Endothelial cell of hepatic sinusoid (primary cell): ENCODE measurements at regions not wholly inside any gene's neighbourhood (a gene's known extent, or its start where the extent isn't known, plus 50 kb on each side); places are given as distances from the start of the nearest gene placed in this dataset.
"Not testable (repeated sequence)": the region's sequence is repeated elsewhere in the genome, so short reads cannot be mapped to it uniquely, and the experiment has no call there.

Source experiments
- in situ Hi-C: cut with HindIII; loops from 2 replicates; pipeline ENCODE4 v1.10.0; 2017; ENCODE audit warnings: low sequenced_read_pairs

GRCh38 chr16:9602189-9602588, 510.7 kb downstream of the HAPSTR1 start:
- in situ Hi-C loops, result no loop called here

- in situ Hi-C loops, result no loop called here
Measured at GRCh38 chr16:9603316-9603715, 511.9 kb downstream of the HAPSTR1 start.

- in situ Hi-C loops, result no loop called here
Measured at GRCh38 chr16:9607515-9608230, 516.2 kb downstream of the HAPSTR1 start.

DNA sequence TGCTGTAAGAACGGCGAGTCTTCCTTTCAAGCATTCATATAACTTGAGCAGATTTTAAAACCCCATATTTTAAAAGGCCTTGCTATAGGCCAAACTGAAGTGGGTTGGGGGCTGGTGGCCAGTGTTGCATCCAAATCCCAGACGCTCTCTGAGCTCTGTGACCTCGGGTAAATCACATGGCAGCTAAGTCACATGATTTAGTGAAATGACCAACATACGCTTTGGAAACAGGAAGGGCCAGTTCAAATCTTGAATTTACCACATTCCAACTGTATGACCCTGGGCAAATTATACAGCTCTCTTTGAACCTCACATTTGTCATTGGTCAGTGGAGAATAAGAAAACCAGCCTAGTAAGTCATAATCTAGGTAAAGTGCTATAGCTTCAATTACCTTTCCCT, 519.3 kb downstream of the HAPSTR1 start:
- in situ Hi-C loops, result no loop called here

DNA sequence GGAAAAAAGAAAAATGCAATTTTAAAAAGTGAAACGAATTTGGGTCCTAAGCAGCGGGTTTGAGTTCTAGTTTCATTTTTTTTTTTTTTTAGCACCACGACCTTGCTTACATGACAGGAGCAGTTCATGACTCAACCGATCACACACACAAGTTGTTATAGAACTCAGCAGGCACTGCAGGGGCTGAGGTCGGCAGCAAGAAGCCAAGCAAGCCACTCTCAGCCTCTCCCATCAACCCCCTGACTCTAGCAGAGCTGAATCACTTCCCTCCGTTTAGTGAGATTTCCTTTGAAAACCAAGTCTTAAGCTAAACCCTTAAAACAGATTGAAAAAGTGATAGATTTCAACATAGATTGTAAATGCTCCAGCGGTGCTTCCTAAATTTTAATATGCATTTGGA, 520.8 kb downstream of the HAPSTR1 start:
- in situ Hi-C loops, result no loop called here

DNA sequence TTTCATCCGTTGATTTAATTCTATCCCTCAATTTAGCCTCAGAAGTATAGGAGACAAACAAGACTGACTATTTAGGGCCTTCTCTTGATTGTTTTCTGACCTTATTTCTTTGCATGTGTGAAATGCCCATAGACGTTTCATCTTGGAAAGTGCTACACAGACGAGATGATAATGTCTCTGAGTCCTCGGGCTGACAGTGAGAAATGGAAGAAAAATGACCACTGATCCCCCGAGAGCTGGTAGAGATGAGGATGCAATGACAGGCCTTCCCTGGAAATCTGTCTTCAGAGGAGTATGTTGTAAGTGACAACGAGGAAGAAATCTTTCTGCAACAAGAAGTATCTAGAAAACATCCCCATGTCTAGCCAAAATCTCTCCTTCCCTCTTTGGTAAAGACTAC, 522.9 kb downstream of the HAPSTR1 start:
- in situ Hi-C loops, result no loop called here

- in situ Hi-C loops, result no loop called here
Measured at GRCh38 chr16:9622268-9622667, 530.8 kb downstream of the HAPSTR1 start.

GRCh38 chr16:9625122-9625521, 533.7 kb downstream of the HAPSTR1 start:
- in situ Hi-C loops, result no loop called here

DNA sequence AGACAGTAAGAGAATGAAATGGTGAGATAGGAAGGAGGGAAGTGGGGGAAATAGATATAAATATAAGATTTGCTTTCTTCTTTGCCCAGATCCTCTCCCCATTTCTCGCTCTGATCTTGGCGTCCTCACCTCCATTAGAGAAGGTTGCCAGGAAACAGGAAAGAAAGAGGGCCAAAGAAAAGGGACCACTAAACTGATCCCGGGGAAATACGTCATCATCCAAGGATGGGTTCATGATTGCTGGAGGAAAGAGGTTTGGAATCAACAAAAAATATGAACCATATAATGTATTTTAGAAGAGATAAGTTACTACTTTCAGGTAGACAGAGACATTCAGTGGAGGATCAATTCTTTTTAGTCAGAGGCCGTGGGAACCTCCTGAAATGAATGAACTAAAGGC, 536.0 kb downstream of the HAPSTR1 start:
- in situ Hi-C loops, result no loop called here

- in situ Hi-C loops, result no loop called here
Measured at GRCh38 chr16:9630119-9630518, 538.7 kb downstream of the HAPSTR1 start.

DNA sequence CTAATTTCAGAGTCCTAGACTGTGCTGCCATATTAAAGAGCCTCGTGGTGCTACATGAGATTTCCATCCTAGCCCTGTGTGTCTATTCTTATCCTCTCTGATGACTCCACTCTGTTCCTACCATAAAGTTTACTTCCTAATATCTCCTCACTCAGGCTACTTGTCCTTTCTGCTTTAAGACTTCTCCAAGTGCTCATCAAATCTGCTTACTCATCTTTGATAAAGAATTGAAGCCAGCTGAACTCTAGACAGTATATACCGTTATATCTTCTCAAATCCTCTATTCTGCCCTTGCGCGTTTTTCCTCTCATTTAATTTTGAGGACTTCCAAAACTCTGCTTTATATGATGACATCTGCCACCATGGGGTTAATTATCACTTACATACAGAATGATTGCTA, 539.5 kb downstream of the HAPSTR1 start:
- in situ Hi-C loops, result no loop called here

GRCh38 chr16:9633844-9634243, 542.4 kb downstream of the HAPSTR1 start:
- in situ Hi-C loops, result no loop called here

DNA sequence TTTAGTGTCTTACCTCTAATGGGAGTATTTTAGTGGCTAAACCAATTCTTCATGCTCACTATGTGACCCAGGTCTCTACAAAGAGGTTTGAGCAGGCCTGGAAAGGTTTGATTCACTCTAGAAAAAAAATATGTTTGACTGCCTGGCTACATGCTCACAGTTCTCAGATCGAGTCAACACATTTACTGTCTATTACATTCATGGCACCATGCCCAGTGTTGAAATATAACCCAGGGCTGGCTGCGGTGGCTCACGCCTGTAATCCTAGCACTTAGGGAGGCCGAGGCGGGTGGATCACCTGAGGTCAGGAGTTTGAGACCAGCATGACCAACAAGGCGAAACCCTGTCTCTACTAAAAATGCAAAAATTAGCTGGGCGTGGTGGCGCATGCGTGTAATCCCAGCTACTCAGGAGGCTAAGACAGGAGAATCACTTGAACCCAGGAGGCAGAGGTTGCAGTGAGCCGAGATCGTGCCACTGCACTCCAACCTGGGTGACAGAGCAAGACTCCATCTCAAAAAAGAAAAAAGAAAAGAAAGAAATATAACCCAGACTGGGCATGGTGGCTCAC, 543.8 kb downstream of the HAPSTR1 start:
- in situ Hi-C loops, result not testable (repeated sequence)

GRCh38 chr16:9644258-9644657, 538.0 kb downstream of the GRIN2A start:
- in situ Hi-C loops, result no loop called here

GRCh38 chr16:9645911-9646310, 536.3 kb downstream of the GRIN2A start:
- in situ Hi-C loops, result no loop called here

DNA sequence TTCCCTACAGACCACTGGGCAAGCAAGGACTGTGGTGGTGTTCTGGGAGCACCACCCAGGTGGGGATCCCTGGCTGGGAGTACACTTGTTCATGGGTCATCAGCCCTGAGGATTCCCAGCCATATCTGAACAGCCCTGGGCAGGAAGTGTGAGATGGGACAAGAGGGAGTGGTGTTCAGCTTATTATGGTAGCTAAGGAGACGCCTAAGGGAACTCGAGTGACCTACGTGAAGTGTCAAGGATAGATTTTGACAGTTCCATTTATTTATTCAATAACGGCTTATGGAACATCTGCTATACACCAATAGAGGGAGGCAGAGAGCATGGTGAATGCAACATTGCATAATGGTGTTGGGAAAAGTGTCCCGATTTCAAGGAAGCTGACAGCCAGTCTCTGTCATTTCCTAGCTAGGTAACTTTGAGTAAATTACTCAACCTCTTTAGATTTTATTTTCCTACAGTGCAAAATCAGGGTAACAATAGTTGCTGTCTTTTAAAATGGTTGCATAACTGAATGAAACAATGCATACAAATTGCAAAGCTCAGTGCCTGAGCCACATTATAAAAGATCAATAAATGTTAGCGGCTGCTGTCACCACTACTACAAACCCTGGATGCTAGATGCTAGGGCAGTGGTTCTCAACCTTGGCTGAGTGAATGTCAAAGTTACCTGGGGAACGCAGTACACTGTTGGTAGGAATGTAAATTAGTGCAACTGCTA, 534.1 kb downstream of the GRIN2A start:
- in situ Hi-C loops, result no loop called here

DNA sequence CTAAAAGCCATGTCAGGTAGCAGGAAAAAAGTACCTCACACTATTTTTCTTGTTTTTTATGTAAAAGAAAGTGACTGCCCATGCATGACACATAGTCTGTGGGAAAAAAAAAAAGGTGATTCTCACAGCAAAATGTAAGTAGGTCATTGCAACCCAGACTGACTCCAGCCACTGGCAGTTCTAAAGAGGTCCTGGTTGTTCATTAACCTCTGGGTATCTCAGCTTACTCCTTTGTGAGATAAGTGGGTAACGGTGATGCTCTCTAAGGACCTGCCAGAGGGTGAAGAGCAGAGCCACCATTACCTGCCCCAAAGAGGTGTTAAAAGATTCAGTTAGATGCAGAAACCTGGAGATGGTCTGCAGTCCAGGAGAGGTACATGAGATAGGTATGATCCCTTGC, 531.9 kb downstream of the GRIN2A start:
- in situ Hi-C loops, result loop anchor here (10.0 kb wide), 1 partner anchor 65 kb away; no protein-coding TSS in a partner anchor

- in situ Hi-C loops, result loop anchor here (10.0 kb wide), 1 partner anchor 60 kb away; no protein-coding TSS in a partner anchor
Measured at GRCh38 chr16:9655051-9655450, 527.2 kb downstream of the GRIN2A start.

DNA sequence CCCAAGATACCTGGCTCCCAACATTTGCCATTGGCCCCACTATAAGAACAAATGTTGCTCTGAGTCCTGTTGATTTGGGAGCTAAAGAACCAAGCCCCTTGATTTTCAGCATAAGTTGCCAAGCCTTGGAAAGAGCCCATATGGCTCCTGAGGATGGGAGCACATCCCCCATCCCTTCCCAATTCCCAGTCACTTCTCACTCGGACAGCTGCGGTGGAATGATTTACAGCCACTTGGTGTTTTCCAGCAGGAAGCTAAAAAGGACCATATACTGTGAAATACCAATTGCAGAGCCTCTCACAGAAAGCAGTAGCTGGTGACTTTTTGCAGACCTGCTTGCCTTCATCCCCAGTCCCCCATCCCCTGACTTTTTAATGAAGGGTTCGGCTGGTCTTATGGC, 524.6 kb downstream of the GRIN2A start:
- in situ Hi-C loops, result loop anchor here (10.0 kb wide), 1 partner anchor 57 kb away; no protein-coding TSS in a partner anchor

DNA sequence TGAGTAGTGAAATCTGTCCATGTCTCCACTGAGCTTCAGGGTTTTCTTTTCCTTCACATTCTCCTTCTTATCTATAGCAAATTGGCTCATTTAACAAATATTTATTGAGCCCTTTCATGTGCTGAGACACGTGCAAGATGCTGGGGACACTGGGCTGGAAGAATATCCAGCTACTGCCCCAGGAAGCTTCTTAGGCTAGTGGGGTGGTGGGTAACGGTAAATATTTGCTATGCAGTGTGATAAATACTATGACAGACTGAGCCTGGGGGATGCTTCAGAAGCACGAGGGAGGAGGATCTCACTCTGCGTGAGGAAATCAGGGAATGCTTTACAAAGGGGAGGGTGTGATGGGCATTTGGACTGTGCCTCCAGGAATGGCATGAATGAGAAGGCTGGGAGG, 524.1 kb downstream of the GRIN2A start:
- in situ Hi-C loops, result loop anchor here (10.0 kb wide), 1 partner anchor 57 kb away; no protein-coding TSS in a partner anchor

DNA sequence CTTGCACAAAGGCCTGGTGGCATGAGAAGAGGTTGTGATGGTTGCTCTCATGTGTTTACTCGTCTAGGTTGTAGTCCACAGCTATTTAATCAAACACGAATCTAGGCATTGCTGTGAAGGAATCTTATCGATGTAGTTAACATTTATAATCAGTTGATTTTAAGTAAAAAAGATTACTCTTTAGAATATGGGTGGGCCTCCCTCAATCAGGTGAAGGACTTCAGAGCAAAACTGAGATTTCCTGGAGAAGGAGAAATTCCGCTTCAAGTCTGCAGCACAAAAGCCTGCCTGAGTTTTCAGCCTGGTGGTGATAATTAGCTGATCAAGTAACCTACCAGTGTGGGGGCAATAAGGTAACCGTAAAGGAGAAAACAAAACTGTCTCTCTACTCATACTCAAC, 523.6 kb downstream of the GRIN2A start:
- in situ Hi-C loops, result loop anchor here (10.0 kb wide), 1 partner anchor 56 kb away; no protein-coding TSS in a partner anchor

DNA sequence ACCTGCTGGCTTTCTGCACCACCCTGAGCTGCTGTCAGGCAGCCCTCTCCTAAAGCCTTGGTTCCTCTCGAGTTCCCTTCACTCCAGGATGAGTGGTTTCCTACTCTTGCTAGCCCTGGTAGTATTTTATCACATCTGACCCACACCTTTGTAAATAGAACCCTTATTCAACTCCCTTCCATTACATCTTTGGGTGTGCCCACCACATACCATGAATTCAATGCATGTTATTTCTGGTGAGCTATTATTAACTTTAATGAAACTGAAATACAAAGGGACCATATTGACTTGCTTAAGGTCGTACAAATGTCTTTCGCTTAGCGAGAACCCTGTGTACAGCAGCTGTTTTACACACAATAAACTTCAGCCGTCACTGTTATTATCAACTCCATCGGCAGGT, 521.3 kb downstream of the GRIN2A start:
- in situ Hi-C loops, result no loop called here
